Endodermal cell (in vitro differentiated cells): ENCODE measurements at regions not wholly inside any gene's neighbourhood (a gene's known extent, or its start where the extent isn't known, plus 50 kb on each side); places are given as distances from the start of the nearest gene placed in this dataset.
A peak's percentile ranks its signal among the peaks of the same experiment; 100 is the strongest.

Experiments
- DNase-seq: peaks from one replicate; pipeline ENCODE4 v3.0.0-alpha.2; 2017
- H3K27ac ChIP-seq: 2 replicates; pipeline ENCODE4 v1.5.1; 2013; ENCODE audit warnings: mild to moderate bottlenecking, low read depth, low read length, moderate library complexity
- H3K27me3 ChIP-seq: 2 replicates; pipeline ENCODE4 v1.6.1; 2013; ENCODE audit warnings: mild to moderate bottlenecking, low read length, moderate library complexity; ENCODE audit not compliant: insufficient read depth, control insufficient read depth, poor library complexity, severe bottlenecking
- H3K36me3 ChIP-seq: 2 replicates; pipeline ENCODE4 v1.7.0; 2013; ENCODE audit warnings: mild to moderate bottlenecking, low read length, moderate library complexity; ENCODE audit not compliant: control insufficient read depth, insufficient read depth
- H3K4me1 ChIP-seq: one replicate; pipeline ENCODE4 v1.7.0; 2013; ENCODE audit warnings: low read length; ENCODE audit not compliant: control insufficient read depth, insufficient read depth
- H3K4me3 ChIP-seq: 2 replicates; pipeline ENCODE4 v1.5.1; 2013; ENCODE audit warnings: mild to moderate bottlenecking, low read length, moderate library complexity
- H3K9ac ChIP-seq: 2 replicates; pipeline ENCODE4 v1.6.1; 2013; ENCODE audit warnings: mild to moderate bottlenecking, low read length, moderate library complexity; ENCODE audit not compliant: poor library complexity, severe bottlenecking; ENCODE audit errors: extremely low read depth
- H3K9me3 ChIP-seq: 2 replicates; pipeline ENCODE4 v1.6.1; 2013; ENCODE audit warnings: mild to moderate bottlenecking, low read length, moderate library complexity; ENCODE audit not compliant: control insufficient read depth
- H3K27ac Mint-ChIP-seq: 2 replicates; pipeline ENCODE4 v1.8.0; 2020; ENCODE audit warnings: mixed read lengths
- H3K27me3 Mint-ChIP-seq: 2 replicates; pipeline ENCODE4 v1.8.0; 2021; ENCODE audit warnings: mild to moderate bottlenecking, mixed read lengths; ENCODE audit not compliant: insufficient read depth
- H3K36me3 Mint-ChIP-seq: 2 replicates; pipeline ENCODE4 v1.8.0; 2020; ENCODE audit warnings: low read depth, mixed read lengths
- H3K4me1 Mint-ChIP-seq: 2 replicates; pipeline ENCODE4 v1.8.0; 2020; ENCODE audit warnings: mixed read lengths
- H3K4me3 Mint-ChIP-seq: 2 replicates; pipeline ENCODE4 v1.8.0; 2020; ENCODE audit warnings: mild to moderate bottlenecking, moderate library complexity, mixed read lengths
- H3K9me3 Mint-ChIP-seq: 2 replicates; pipeline ENCODE4 v1.8.0; 2020; ENCODE audit warnings: mild to moderate bottlenecking, mixed read lengths
- CTCF ChIP-seq: fragments of 200-600 bp; sonication (generic); conservative IDR thresholded peaks from 2 replicates; pipeline ENCODE4 v1.5.0; 2021; ENCODE audit warnings: antibody characterized with exemption, mild to moderate bottlenecking
- WGBS, 2 experiments: methylation state at CpG; one replicate each; pipeline versions ENCODE4 v1.1.5 to v1.1.7; 2013; ENCODE audit warnings: missing lambda C conversion rate in 2 of 2, mixed read lengths in 1 of 2; ENCODE audit not compliant: insufficient coverage in 1 of 2, insufficient read length in 1 of 2; 5-methylcytosine and 5-hydroxymethylcytosine counted together

- no peak for DNase-seq
- Histone ChIP-seq H3K36me3 (no peaks in the 10 kb centered on the region), H3K4me1 (no peaks in the 10 kb centered on the region), H3K27me3 (no peaks in the 10 kb centered on the region), H3K27ac (no peak overlapping the region), H3K9me3 (no peaks in the 10 kb centered on the region), H3K4me3 (no peak overlapping the region), H3K9ac (no peak overlapping the region)
- no peaks in the 10 kb centered on the region for H3K27me3 Mint-ChIP-seq
- 100% methylated on average over 1 of the region's 2 CpGs; no CpG with 5 or more reads in 1 of the 2 experiments for WGBS, 2 experiments
- TF ChIP-seq CTCF, result no peak
- no peak overlapping the region for H3K27ac Mint-ChIP-seq
- no peak overlapping the region for H3K4me3 Mint-ChIP-seq
- H3K4me1 Mint-ChIP-seq, result no peaks in the 10 kb centered on the region
- no peaks in the 10 kb centered on the region for H3K9me3 Mint-ChIP-seq
- H3K36me3 Mint-ChIP-seq, result no peaks in the 10 kb centered on the region
These were observed 2074.3 kb downstream of the PCDH9 start for GRCh38 chr13:65155861-65156260.

- Mint-ChIP-seq H3K36me3 (no peaks in the 10 kb centered on the region), H3K4me3 (no peak overlapping the region), H3K9me3 (no peaks in the 10 kb centered on the region), H3K27me3 (no peaks in the 10 kb centered on the region), H3K27ac (no peak overlapping the region), H3K4me1 (no peaks in the 10 kb centered on the region)
- Histone ChIP-seq H3K4me3 (no peak overlapping the region), H3K4me1 (no peaks in the 10 kb centered on the region), H3K9ac (no peak overlapping the region), H3K27me3 (no peaks in the 10 kb centered on the region), H3K9me3 (no peaks in the 10 kb centered on the region), H3K36me3 (no peaks in the 10 kb centered on the region), H3K27ac (no peak overlapping the region)
- no peak for DNase-seq
- TF ChIP-seq CTCF, result no peak
- 96 to 100% methylated on average over 3 to 5 of the region's 5 CpGs for WGBS, 2 experiments
These were observed 2075.3 kb downstream of the PCDH9 start for GRCh38 chr13:65154661-65155447.

DNA sequence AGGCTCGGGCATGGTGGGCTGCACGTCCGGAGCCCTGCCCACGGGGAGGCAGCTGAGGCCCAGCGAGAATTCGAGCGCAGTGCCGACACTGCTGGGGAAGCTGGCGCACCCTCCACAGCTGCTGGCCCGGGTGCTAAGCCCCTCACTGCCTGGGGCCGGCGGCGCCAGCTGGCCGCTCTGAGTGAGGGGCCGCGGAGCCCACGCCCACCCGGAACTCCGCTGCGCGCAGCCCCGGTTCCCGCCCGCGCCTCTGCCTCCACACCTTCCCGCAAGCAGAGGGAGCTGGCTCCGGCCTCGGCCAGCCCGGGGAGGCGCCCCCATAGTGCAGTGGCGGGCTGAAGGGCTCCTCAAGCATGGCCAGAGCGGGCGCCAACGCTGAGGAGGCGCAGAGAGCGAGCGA, 2080.4 kb downstream of the PCDH9 start:
- Histone ChIP-seq H3K27me3 (no peaks in the 10 kb centered on the region), H3K9me3 (no peaks in the 10 kb centered on the region), H3K4me1 (no peaks in the 10 kb centered on the region), H3K4me3 (no peak overlapping the region), H3K9ac (no peak overlapping the region), H3K27ac (no peak overlapping the region), H3K36me3 (no peaks in the 10 kb centered on the region)
- H3K27me3 Mint-ChIP-seq, result no peaks in the 10 kb centered on the region
- H3K36me3 Mint-ChIP-seq, result no peaks in the 10 kb centered on the region
- 94 to 96% methylated on average over 7 to 37 of the region's 37 CpGs for WGBS, 2 experiments
- no peaks in the 10 kb centered on the region for H3K4me1 Mint-ChIP-seq
- no peak overlapping the region for H3K4me3 Mint-ChIP-seq
- H3K27ac Mint-ChIP-seq, result no peak overlapping the region
- peak; percentile 32 for DNase-seq
- H3K9me3 Mint-ChIP-seq, result no peaks in the 10 kb centered on the region
- no peak for TF ChIP-seq CTCF
